ENCODE measurements at regions not wholly inside any gene's neighbourhood (a gene's known extent, or its start where the extent isn't known, plus 50 kb on each side); places are given as distances from the start of the nearest gene placed in this dataset.

DNA sequence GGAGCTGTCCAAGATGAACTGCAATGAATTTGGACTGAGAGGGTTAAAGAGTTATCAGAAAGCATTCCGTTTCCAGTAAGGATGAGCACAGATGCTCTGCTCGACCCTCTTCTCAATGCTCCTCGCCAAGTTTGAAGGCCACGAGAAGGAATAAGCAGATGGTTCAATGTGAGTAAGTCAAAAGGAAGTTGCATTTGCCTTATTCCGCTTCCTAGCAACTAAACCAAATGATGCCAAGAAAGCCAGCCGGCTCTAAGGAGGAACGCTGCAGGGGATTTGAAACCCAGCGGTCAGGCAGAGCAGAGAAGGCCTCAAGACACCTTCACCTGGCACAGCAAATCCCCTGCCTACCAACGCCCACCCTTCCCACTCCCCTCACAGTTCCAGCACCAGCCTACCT, 52.1 kb upstream of the CNEP1R1 start:
- H3K36me3 ChIP-seq (replicated peaks in 1 of 2; ENCODE audit: control insufficient read depth in 1 of 2, insufficient read depth in 2 of 2, low read length in 2 of 2) = no peaks in the 10 kb centered on the region
- H3K27me3 Mint-ChIP-seq (ENCODE audit: low read depth in 3 of 3) = peaks cover 19 to 22% (median 22%) of the 10 kb centered on the region in 3 donors
- no peak overlapping the region for H3K4me3 ChIP-seq (replicated peaks in 1 of 3; ENCODE audit: low read depth in 2 of 3, low read length in 3 of 3)
- H3K36me3 Mint-ChIP-seq = no peaks in the 10 kb centered on the region
- H3K9me3 Mint-ChIP-seq = peaks cover 0 to 4% (median 0%) of the 10 kb centered on the region in 7 donors
- H3K4me3 Mint-ChIP-seq = no peak overlapping the region
- H3K9ac ChIP-seq (ENCODE audit: insufficient read depth, low read length, poor library complexity, severe bottlenecking) = no peak overlapping the region
- H2AFZ ChIP-seq (ENCODE audit: insufficient read depth, low read depth, low read length, poor library complexity, severe bottlenecking) = no peak overlapping the region
- H3K27ac ChIP-seq (ENCODE audit: low read depth in 1 of 2, low read length in 2 of 2) = no peak overlapping the region
- no peak overlapping the region for H3K4me2 ChIP-seq (replicated peaks; ENCODE audit: extremely low read depth, low read length, poor library complexity, severe bottlenecking)
- H3K4me1 Mint-ChIP-seq = no peaks in the 10 kb centered on the region
- 97% methylated on average over 7 of the region's 9 CpGs for WGBS (ENCODE audit: insufficient coverage)
- H4K20me1 ChIP-seq (ENCODE audit: insufficient read depth, low read length) = no peaks in the 10 kb centered on the region
- no peaks in the 10 kb centered on the region for H3K79me2 ChIP-seq (ENCODE audit: insufficient read depth, low read length)
- no peaks in the 10 kb centered on the region for H3K9me3 ChIP-seq (replicated peaks in 1 of 2; ENCODE audit: control insufficient read depth in 1 of 2, insufficient read depth in 1 of 2, low read length in 2 of 2)
- DNase-seq = no peak
- intact Hi-C loops (cut with micrococcal nuclease) = no loop called here
- H3K27ac Mint-ChIP-seq = no peak overlapping the region
- TF ChIP-seq, protein P1, sequence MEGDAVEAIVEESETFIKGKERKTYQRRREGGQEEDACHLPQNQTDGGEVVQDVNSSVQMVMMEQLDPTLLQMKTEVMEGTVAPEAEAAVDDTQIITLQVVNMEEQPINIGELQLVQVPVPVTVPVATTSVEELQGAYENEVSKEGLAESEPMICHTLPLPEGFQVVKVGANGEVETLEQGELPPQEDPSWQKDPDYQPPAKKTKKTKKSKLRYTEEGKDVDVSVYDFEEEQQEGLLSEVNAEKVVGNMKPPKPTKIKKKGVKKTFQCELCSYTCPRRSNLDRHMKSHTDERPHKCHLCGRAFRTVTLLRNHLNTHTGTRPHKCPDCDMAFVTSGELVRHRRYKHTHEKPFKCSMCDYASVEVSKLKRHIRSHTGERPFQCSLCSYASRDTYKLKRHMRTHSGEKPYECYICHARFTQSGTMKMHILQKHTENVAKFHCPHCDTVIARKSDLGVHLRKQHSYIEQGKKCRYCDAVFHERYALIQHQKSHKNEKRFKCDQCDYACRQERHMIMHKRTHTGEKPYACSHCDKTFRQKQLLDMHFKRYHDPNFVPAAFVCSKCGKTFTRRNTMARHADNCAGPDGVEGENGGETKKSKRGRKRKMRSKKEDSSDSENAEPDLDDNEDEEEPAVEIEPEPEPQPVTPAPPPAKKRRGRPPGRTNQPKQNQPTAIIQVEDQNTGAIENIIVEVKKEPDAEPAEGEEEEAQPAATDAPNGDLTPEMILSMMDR (IDR thresholded peaks at IDR 0.05) = no peak
- H3K27me3 ChIP-seq (ENCODE audit: control insufficient read depth in 2 of 2, insufficient read depth in 2 of 2, low read length in 2 of 2) = peaks cover 7 to 14% of the 10 kb centered on the region in 2 donors
- no peaks in the 10 kb centered on the region for H3K4me1 ChIP-seq (ENCODE audit: control insufficient read depth in 1 of 2, insufficient read depth in 2 of 2, low read length in 2 of 2)

All from CD14-positive monocyte (primary cell).